ENCODE measurements at regions not wholly inside any gene's neighbourhood (a gene's known extent, or its start where the extent isn't known, plus 50 kb on each side); places are given as distances from the start of the nearest gene placed in this dataset.

GRCh38 chr5:74206579-74207550, 433.7 kb downstream of the ENC1 start:
- no peak for DNase-seq (ENCODE audit: low spot score)
- H3K27me3 Mint-ChIP-seq, result peaks cover 19 to 31% of the 10 kb centered on the region in 2 donors
- ATAC-seq, result no peak
- H3K4me1 Mint-ChIP-seq (ENCODE audit: low read depth in 2 of 2), result no peaks in the 10 kb centered on the region
- H3K9me3 Mint-ChIP-seq, result no peaks in the 10 kb centered on the region
- no peak overlapping the region for H3K27ac Mint-ChIP-seq
- H3K4me3 Mint-ChIP-seq, result no peak overlapping the region
- H3K36me3 Mint-ChIP-seq, result no peaks in the 10 kb centered on the region

GRCh38 chr5:74205767-74206578, 434.6 kb downstream of the ENC1 start:
- DNase-seq (ENCODE audit: low spot score) (no peak), ATAC-seq (no peak)
- H3K27ac Mint-ChIP-seq, result no peak overlapping the region
- H3K4me1 Mint-ChIP-seq (ENCODE audit: low read depth in 2 of 2), result no peaks in the 10 kb centered on the region
- H3K4me3 Mint-ChIP-seq, result no peak overlapping the region
- H3K27me3 Mint-ChIP-seq, result peaks cover 20 to 31% of the 10 kb centered on the region in 2 donors
- H3K36me3 Mint-ChIP-seq, result no peaks in the 10 kb centered on the region
- no peaks in the 10 kb centered on the region for H3K9me3 Mint-ChIP-seq

GRCh38 chr5:74201334-74202081, 439.0 kb downstream of the ENC1 start:
- DNase-seq (ENCODE audit: low spot score), result no peak
- Mint-ChIP-seq H3K9me3 (no peaks in the 10 kb centered on the region), H3K27ac (no peak overlapping the region), H3K4me3 (no peak overlapping the region), H3K27me3 (peaks cover 8 to 11% of the 10 kb centered on the region in 2 donors), H3K4me1 (ENCODE audit: low read depth in 2 of 2) (no peaks in the 10 kb centered on the region), H3K36me3 (no peaks in the 10 kb centered on the region)
- ATAC-seq, result no peak

- H3K9me3 Mint-ChIP-seq, result no peaks in the 10 kb centered on the region
- H3K4me1 Mint-ChIP-seq (ENCODE audit: low read depth in 2 of 2), result no peaks in the 10 kb centered on the region
- ATAC-seq (no peak), DNase-seq (ENCODE audit: low spot score) (no peak)
- H3K4me3 Mint-ChIP-seq, result no peak overlapping the region
- H3K36me3 Mint-ChIP-seq, result no peaks in the 10 kb centered on the region
- peaks cover 6 to 9% of the 10 kb centered on the region in 2 donors for H3K27me3 Mint-ChIP-seq
- no peak overlapping the region for H3K27ac Mint-ChIP-seq
Measured at GRCh38 chr5:74200560-74200959, 440.0 kb downstream of the ENC1 start.

GRCh38 chr5:74199436-74200210, 440.9 kb downstream of the ENC1 start:
- Mint-ChIP-seq H3K27ac (no peak overlapping the region), H3K27me3 (peaks cover 8 to 11% of the 10 kb centered on the region in 2 donors), H3K9me3 (no peaks in the 10 kb centered on the region), H3K4me1 (ENCODE audit: low read depth in 2 of 2) (no peaks in the 10 kb centered on the region), H3K36me3 (no peaks in the 10 kb centered on the region), H3K4me3 (no peak overlapping the region)
- DNase-seq (ENCODE audit: low spot score) (no peak), ATAC-seq (no peak)

GRCh38 chr5:74199005-74199404, 441.5 kb downstream of the ENC1 start:
- H3K4me3 Mint-ChIP-seq, result no peak overlapping the region
- H3K9me3 Mint-ChIP-seq, result no peaks in the 10 kb centered on the region
- H3K27ac Mint-ChIP-seq, result no peak overlapping the region
- H3K27me3 Mint-ChIP-seq, result peaks cover 8 to 14% of the 10 kb centered on the region in 2 donors
- DNase-seq (ENCODE audit: low spot score), result no peak
- H3K36me3 Mint-ChIP-seq, result no peaks in the 10 kb centered on the region
- H3K4me1 Mint-ChIP-seq (ENCODE audit: low read depth in 2 of 2), result no peaks in the 10 kb centered on the region
- ATAC-seq, result no peak

GRCh38 chr5:74198156-74198555, 442.4 kb downstream of the ENC1 start:
- DNase-seq (ENCODE audit: low spot score), result no peak
- Mint-ChIP-seq H3K9me3 (no peaks in the 10 kb centered on the region), H3K27me3 (peaks cover 10 to 14% of the 10 kb centered on the region in 2 donors), H3K4me1 (ENCODE audit: low read depth in 2 of 2) (no peaks in the 10 kb centered on the region), H3K27ac (no peak overlapping the region), H3K36me3 (no peaks in the 10 kb centered on the region), H3K4me3 (no peak overlapping the region)
- ATAC-seq, result no peak

- DNase-seq (ENCODE audit: low spot score), result no peak
Measured at GRCh38 chr5:74196233-74196632, 444.3 kb downstream of the ENC1 start.

GRCh38 chr5:74194196-74194595, 446.3 kb downstream of the ENC1 start:
- Mint-ChIP-seq H3K9me3 (no peaks in the 10 kb centered on the region), H3K27me3 (peaks cover 21 to 33% of the 10 kb centered on the region in 2 donors), H3K36me3 (no peaks in the 10 kb centered on the region), H3K27ac (no peak overlapping the region), H3K4me1 (ENCODE audit: low read depth in 2 of 2) (no peaks in the 10 kb centered on the region), H3K4me3 (no peak overlapping the region)
- ATAC-seq, result no peak
- DNase-seq (ENCODE audit: low spot score), result no peak

More at GRCh38 chr5:74196233-74196632, 444.3 kb downstream of the ENC1 start:
- Mint-ChIP-seq H3K27ac (no peak overlapping the region), H3K9me3 (no peaks in the 10 kb centered on the region), H3K36me3 (no peaks in the 10 kb centered on the region), H3K27me3 (peaks cover 21 to 25% of the 10 kb centered on the region in 2 donors), H3K4me1 (ENCODE audit: low read depth in 2 of 2) (no peaks in the 10 kb centered on the region), H3K4me3 (no peak overlapping the region)
- ATAC-seq, result no peak

GRCh38 chr5:74192606-74193299, 447.8 kb downstream of the ENC1 start:
- Mint-ChIP-seq H3K27ac (no peak overlapping the region), H3K9me3 (peaks cover 5% of the 10 kb centered on the region), H3K4me3 (no peak overlapping the region), H3K36me3 (no peaks in the 10 kb centered on the region), H3K4me1 (ENCODE audit: low read depth in 2 of 2) (no peaks in the 10 kb centered on the region), H3K27me3 (peaks cover 24 to 39% of the 10 kb centered on the region in 2 donors)
- ATAC-seq, result no peak
- no peak for DNase-seq (ENCODE audit: low spot score)

GRCh38 chr5:74188351-74189105, 452.0 kb downstream of the ENC1 start:
- no peak for ATAC-seq
- Mint-ChIP-seq H3K36me3 (no peaks in the 10 kb centered on the region), H3K27ac (no peak overlapping the region), H3K27me3 (peaks cover 20 to 42% of the 10 kb centered on the region in 2 donors), H3K9me3 (peaks cover 5% of the 10 kb centered on the region), H3K4me1 (ENCODE audit: low read depth in 2 of 2) (no peaks in the 10 kb centered on the region), H3K4me3 (no peak overlapping the region)
- DNase-seq (ENCODE audit: low spot score), result no peak

- no peaks in the 10 kb centered on the region for H3K36me3 Mint-ChIP-seq
- H3K27me3 Mint-ChIP-seq, result peaks cover 17 to 37% of the 10 kb centered on the region in 2 donors
- H3K4me1 Mint-ChIP-seq (ENCODE audit: low read depth in 2 of 2), result no peaks in the 10 kb centered on the region
- no peak overlapping the region for H3K27ac Mint-ChIP-seq
- ATAC-seq (no peak), DNase-seq (ENCODE audit: low spot score) (no peak)
- H3K9me3 Mint-ChIP-seq, result peaks cover 5% of the 10 kb centered on the region
- H3K4me3 Mint-ChIP-seq, result no peak overlapping the region
Measured at GRCh38 chr5:74187757-74188156, 452.8 kb downstream of the ENC1 start.
